HG02852 (cell line): ENCODE measurements at regions not wholly inside any gene's neighbourhood (a gene's known extent, or its start where the extent isn't known, plus 50 kb on each side); places are given as distances from the start of the nearest gene placed in this dataset.

Experiments
- ATAC-seq: cut with Tn5 transposase; IDR thresholded peaks from one replicate; pipeline ENCODE4 v1.9.1; 2021; ENCODE audit warnings: mild to moderate bottlenecking, moderate library complexity; ENCODE audit not compliant: unreplicated experiment

- ATAC-seq, result no peak
Measured at GRCh38 chr18:55093808-55094207, 134.5 kb upstream of the CCDC68 start.

- no peak for ATAC-seq
Measured at GRCh38 chr18:55093295-55093694, 134.0 kb upstream of the CCDC68 start.

- ATAC-seq, result no peak
Measured at GRCh38 chr18:55092166-55092565, 132.9 kb upstream of the CCDC68 start.

- ATAC-seq, result no peak
Measured at GRCh38 chr18:55090564-55091188, 131.4 kb upstream of the CCDC68 start.

GRCh38 chr18:55089610-55090009 lies 130.3 kb upstream of the CCDC68 start:
- no peak for ATAC-seq

GRCh38 chr18:55088561-55088960 lies 129.3 kb upstream of the CCDC68 start:
- ATAC-seq, result no peak

GRCh38 chr18:55088000-55088401 lies 128.7 kb upstream of the CCDC68 start:
- ATAC-seq, result peak; percentile 71

GRCh38 chr18:55086906-55087305 lies 127.6 kb upstream of the CCDC68 start:
- ATAC-seq, result no peak

- ATAC-seq, result no peak
Measured at GRCh38 chr18:55085557-55086285, 126.5 kb upstream of the CCDC68 start.

GRCh38 chr18:55084550-55084949 lies 125.3 kb upstream of the CCDC68 start:
- no peak for ATAC-seq

GRCh38 chr18:55083461-55083860 lies 124.2 kb upstream of the CCDC68 start:
- no peak for ATAC-seq

GRCh38 chr18:55079481-55080355 lies 120.5 kb upstream of the CCDC68 start:
- no peak for ATAC-seq

GRCh38 chr18:55079067-55079466 lies 119.8 kb upstream of the CCDC68 start:
- ATAC-seq, result no peak

GRCh38 chr18:55078303-55078932 lies 119.2 kb upstream of the CCDC68 start:
- ATAC-seq, result no peak

GRCh38 chr18:55076643-55077218 lies 117.5 kb upstream of the CCDC68 start:
- no peak for ATAC-seq

- ATAC-seq, result no peak
Measured at GRCh38 chr18:55073834-55074233, 114.6 kb upstream of the CCDC68 start.

GRCh38 chr18:55073116-55073515 lies 113.9 kb upstream of the CCDC68 start:
- no peak for ATAC-seq

GRCh38 chr18:55072698-55073097 lies 113.4 kb upstream of the CCDC68 start:
- no peak for ATAC-seq

- no peak for ATAC-seq
Measured at GRCh38 chr18:55072181-55072580, 112.9 kb upstream of the CCDC68 start.

GRCh38 chr18:55069497-55069896 lies 110.2 kb upstream of the CCDC68 start:
- ATAC-seq, result peak; percentile 64

- ATAC-seq, result peak; percentile 74
Measured at GRCh38 chr18:55064760-55065159, 105.5 kb upstream of the CCDC68 start.
